ENCODE measurements at regions not wholly inside any gene's neighbourhood (a gene's known extent, or its start where the extent isn't known, plus 50 kb on each side); places are given as distances from the start of the nearest gene placed in this dataset.

GRCh38 chrX:122583551-122583950, 600.5 kb upstream of the GRIA3 start:
- TF ChIP-seq CTCF (conservative IDR thresholded peaks at IDR 0.05 in 1 of 2, IDR thresholded peaks at IDR 0.05 in 1 of 2; ENCODE audit: extremely low read depth in 1 of 2, insufficient read depth in 1 of 2, low read depth in 1 of 2, low read length in 2 of 2), result no peak
- TF ChIP-seq EZH2 (IDR thresholded peaks at IDR 0.05; ENCODE audit: borderline replicate concordance, low read length), result no peak

All from mammary epithelial cell (primary cell).